Pancreas (tissue), 10 donors: ENCODE measurements at regions not wholly inside any gene's neighbourhood (a gene's known extent, or its start where the extent isn't known, plus 50 kb on each side); places are given as distances from the start of the nearest gene placed in this dataset.

Experiments
- ATAC-seq, 4 donors: fragments of 200-7000 bp; cut with Tn5 transposase; one replicate each; pipeline versions ENCODE4 v1.8.0 to v1.9.1; 2020; ENCODE audit warnings: mild to moderate bottlenecking in 4 of 4, moderate library complexity in 4 of 4
- DNase-seq, 6 donors: peaks; one replicate each; pipeline ENCODE4 v3.0.0-alpha.2; 2020
- FAIRE-seq: peaks from 2 replicates; lab custom pipeline; 2012; peaks lifted over from hg19 to GRCh38; lab: Jason Lieb, UNC
- H3K27ac ChIP-seq, 4 donors: fragments of 200-600 bp; sonication (generic); 1 replicate in 3 of 4; 2 replicates in 1 of 4; pipeline versions ENCODE4 v1.5.0 to v1.8.0; 2020
- H3K27me3 ChIP-seq, 4 donors: fragments of 200-600 bp; one replicate each; pipeline ENCODE4 v1.8.0; 2021
- H3K36me3 ChIP-seq, 3 donors: fragments of 200-600 bp; sonication (generic) in 1 of 3; one replicate each; pipeline versions ENCODE4 v1.5.0 to v1.8.0; 2020 to 2021
- H3K4me1 ChIP-seq, 3 donors: fragments of 200-600 bp; one replicate each; pipeline ENCODE4 v1.8.0; 2021
- H3K4me3 ChIP-seq, 4 donors: fragments of 200-600 bp; sonication (generic) in 2 of 4; one replicate each; pipeline versions ENCODE4 v1.5.0 to v1.8.0; 2020 to 2021
- H3K9me3 ChIP-seq, 4 donors: fragments of 200-600 bp; one replicate each; pipeline ENCODE4 v1.8.0; 2021
- WGBS, 2 donors: extraction: QIAGEN DNeasy Blood & Tissue Kit; methylation state at CpG; one replicate each; pipeline ENCODE4 v1.1.7; 2013; 5-methylcytosine and 5-hydroxymethylcytosine counted together
- intact Hi-C, 3 donors: fragments of 100-400 bp; cut with DNase I; formaldehyde crosslinking; loops; one replicate each; pipeline versions ENCODE4 v1.11.1 to v1.14.2; 2022
- TF ChIP-seq, protein P1 (sequence below), 4 donors: fragments of 200-600 bp; sonication (generic) in 3 of 4; IDR thresholded peaks; one replicate each; pipeline versions ENCODE4 v1.5.0 to v1.8.0; 2021; ENCODE audit warnings: antibody characterized with exemption in 4 of 4
- donor health status: healthy with polysubstance abuse.
- donor health status: DM: no; HTN: no; CAD: no; lungs with moderate emphysema.
- donor health status: DM: no; HTN: no; CAD: no.
- donor health status: control.
- donor health status: control.
- donor health status: Bipolar disorder and iron deficiency.
- donor health status: DM: yes; HTN: yes; CAD: no.
- donor health status: DM: no; HTN: no; CAD: no.
- donor health status: DM: no; HTN: no; CAD: no.
- donor health status: DM: yes; HTN: yes; CAD: no.

GRCh38 chr7:15937571-15937970 is 251.1 kb upstream of the MEOX2 start:
- Histone ChIP-seq H3K4me1 (no peaks in the 10 kb centered on the region), H3K9me3 (no peaks in the 10 kb centered on the region), H3K27ac (no peak overlapping the region), H3K36me3 (no peaks in the 10 kb centered on the region), H3K27me3 (no peaks in the 10 kb centered on the region), H3K4me3 (no peak overlapping the region)
- no peak for FAIRE-seq
- no peak for ATAC-seq
- DNase-seq = no peak
- intact Hi-C loops = no loop called here
- TF ChIP-seq, protein P1, sequence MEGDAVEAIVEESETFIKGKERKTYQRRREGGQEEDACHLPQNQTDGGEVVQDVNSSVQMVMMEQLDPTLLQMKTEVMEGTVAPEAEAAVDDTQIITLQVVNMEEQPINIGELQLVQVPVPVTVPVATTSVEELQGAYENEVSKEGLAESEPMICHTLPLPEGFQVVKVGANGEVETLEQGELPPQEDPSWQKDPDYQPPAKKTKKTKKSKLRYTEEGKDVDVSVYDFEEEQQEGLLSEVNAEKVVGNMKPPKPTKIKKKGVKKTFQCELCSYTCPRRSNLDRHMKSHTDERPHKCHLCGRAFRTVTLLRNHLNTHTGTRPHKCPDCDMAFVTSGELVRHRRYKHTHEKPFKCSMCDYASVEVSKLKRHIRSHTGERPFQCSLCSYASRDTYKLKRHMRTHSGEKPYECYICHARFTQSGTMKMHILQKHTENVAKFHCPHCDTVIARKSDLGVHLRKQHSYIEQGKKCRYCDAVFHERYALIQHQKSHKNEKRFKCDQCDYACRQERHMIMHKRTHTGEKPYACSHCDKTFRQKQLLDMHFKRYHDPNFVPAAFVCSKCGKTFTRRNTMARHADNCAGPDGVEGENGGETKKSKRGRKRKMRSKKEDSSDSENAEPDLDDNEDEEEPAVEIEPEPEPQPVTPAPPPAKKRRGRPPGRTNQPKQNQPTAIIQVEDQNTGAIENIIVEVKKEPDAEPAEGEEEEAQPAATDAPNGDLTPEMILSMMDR (IDR thresholded peaks at IDR 0.05) = no peak

DNA sequence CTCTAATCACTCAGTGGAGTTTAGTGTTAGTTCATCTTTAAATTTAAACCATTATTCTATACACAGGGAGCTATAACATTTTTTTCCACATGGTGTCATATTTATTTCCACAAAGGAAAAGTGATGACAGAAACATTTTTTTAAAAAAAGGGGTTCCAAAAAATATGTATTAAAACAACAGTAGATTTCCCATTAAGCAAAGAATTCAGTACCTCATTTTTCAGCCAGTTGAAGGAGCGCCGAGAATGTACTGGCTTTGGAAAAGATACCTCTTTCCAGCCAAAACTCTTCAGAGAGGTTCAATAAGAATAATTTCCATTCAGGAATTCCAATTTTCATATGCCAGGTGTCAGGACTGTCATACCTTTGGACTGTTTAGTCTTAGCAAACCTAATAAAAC is 250.5 kb upstream of the MEOX2 start:
- no peak for ATAC-seq
- 72 to 86% methylated on average over 2 of the region's 2 CpGs for WGBS, 2 donors
- Histone ChIP-seq H3K4me1 (no peaks in the 10 kb centered on the region), H3K27ac (no peak overlapping the region), H3K36me3 (no peaks in the 10 kb centered on the region), H3K27me3 (no peaks in the 10 kb centered on the region), H3K4me3 (no peak overlapping the region), H3K9me3 (no peaks in the 10 kb centered on the region)
- no peak for FAIRE-seq
- TF ChIP-seq, protein P1 (IDR thresholded peaks at IDR 0.05) = no peak
- no peak for DNase-seq
- intact Hi-C loops = no loop called here

- H3K9me3 ChIP-seq = no peaks in the 10 kb centered on the region
- TF ChIP-seq, protein P1 (IDR thresholded peaks at IDR 0.05) = no peak
- H3K27me3 ChIP-seq = no peaks in the 10 kb centered on the region
- H3K4me3 ChIP-seq = no peak overlapping the region
- WGBS, 2 donors = 50 to 69% methylated on average over 1 of the region's 1 CpG
- intact Hi-C loops = no loop called here
- H3K27ac ChIP-seq = no peak overlapping the region
- FAIRE-seq (no peak), ATAC-seq (no peak), DNase-seq (no peak)
- no peaks in the 10 kb centered on the region for H3K36me3 ChIP-seq
- H3K4me1 ChIP-seq = no peaks in the 10 kb centered on the region
Observed at GRCh38 chr7:15932318-15932717, 245.8 kb upstream of the MEOX2 start.

- H3K4me1 ChIP-seq = no peaks in the 10 kb centered on the region
- no peaks in the 10 kb centered on the region for H3K9me3 ChIP-seq
- no peak for ATAC-seq
- 57 to 83% methylated on average over 1 of the region's 1 CpG for WGBS, 2 donors
- no peak for DNase-seq
- H3K27me3 ChIP-seq = no peaks in the 10 kb centered on the region
- intact Hi-C loops = no loop called here
- no peaks in the 10 kb centered on the region for H3K36me3 ChIP-seq
- no peak for FAIRE-seq
- H3K4me3 ChIP-seq = no peak overlapping the region
- TF ChIP-seq, protein P1 (IDR thresholded peaks at IDR 0.05) = no peak
- H3K27ac ChIP-seq = no peak overlapping the region
Observed at GRCh38 chr7:15929411-15929810, 242.9 kb upstream of the MEOX2 start.

DNA sequence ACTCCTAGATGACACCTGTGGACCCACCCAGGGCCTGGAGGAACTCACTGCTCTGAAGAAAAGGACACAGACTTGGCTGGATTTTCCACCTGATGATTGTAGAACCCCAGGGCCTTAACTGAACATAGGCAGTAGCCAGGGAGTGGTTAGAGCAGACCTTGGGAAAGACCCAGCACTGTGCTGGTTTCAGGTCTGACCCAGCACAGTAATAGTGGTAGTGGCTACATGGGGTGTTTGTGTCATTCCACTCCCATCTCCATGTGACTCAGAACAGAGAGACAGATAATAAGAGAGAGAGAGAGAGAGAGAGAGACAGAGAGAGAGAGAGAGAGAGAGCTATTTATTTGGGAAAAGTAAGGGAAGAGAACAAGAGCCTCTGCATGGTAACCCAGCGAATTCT is 239.1 kb upstream of the MEOX2 start:
- WGBS, 2 donors = 50 to 65% methylated on average over 1 of the region's 1 CpG
- H3K36me3 ChIP-seq = no peaks in the 10 kb centered on the region
- H3K4me3 ChIP-seq = no peak overlapping the region
- FAIRE-seq (no peak), DNase-seq (no peak), ATAC-seq (no peak)
- intact Hi-C loops = no loop called here
- TF ChIP-seq, protein P1 (IDR thresholded peaks at IDR 0.05) = no peak
- no peaks in the 10 kb centered on the region for H3K27me3 ChIP-seq
- no peak overlapping the region for H3K27ac ChIP-seq
- H3K4me1 ChIP-seq = no peaks in the 10 kb centered on the region
- H3K9me3 ChIP-seq = no peaks in the 10 kb centered on the region
